Cardiac muscle cell (in vitro differentiated cells and primary cell): ENCODE measurements at regions not wholly inside any gene's neighbourhood (a gene's known extent, or its start where the extent isn't known, plus 50 kb on each side); places are given as distances from the start of the nearest gene placed in this dataset.

Experiments used
- DNase-seq, 2 donors: peaks; one replicate each; pipeline versions ENCODE4 v3.0.0 to v3.0.0-alpha.2; 2010 to 2017; ENCODE audit warnings: low read depth in 1 of 2, low spot score in 1 of 2
- H3K27ac ChIP-seq: fragments of 200-600 bp; sonication (generic); 2 replicates; pipeline ENCODE4 v1.5.1; 2016
- H3K27me3 ChIP-seq: fragments of 200-600 bp; sonication (generic); 2 replicates; pipeline ENCODE4 v1.6.0; 2016; ENCODE audit warnings: control low read depth
- H3K36me3 ChIP-seq: fragments of 200-600 bp; sonication (generic); 2 replicates; pipeline ENCODE4 v1.5.1; 2016; ENCODE audit warnings: control low read depth
- H3K4me1 ChIP-seq: fragments of 200-600 bp; sonication (generic); 2 replicates; pipeline ENCODE4 v1.8.1; 2017; ENCODE audit warnings: low read depth, mild to moderate bottlenecking, mixed run types
- H3K4me3 ChIP-seq: fragments of 200-600 bp; sonication (generic); 2 replicates; pipeline ENCODE4 v1.5.1; 2016; ENCODE audit warnings: mild to moderate bottlenecking
- H3K9me3 ChIP-seq: fragments of 200-600 bp; sonication (generic); 2 replicates; pipeline ENCODE4 v1.5.1; 2017; ENCODE audit warnings: low read depth, mild to moderate bottlenecking, control low read depth
- TF ChIP-seq, protein P1 (sequence below): IDR thresholded peaks from 2 replicates; pipeline ENCODE4 v1.5.1; 2012; ENCODE audit warnings: low read depth, mild to moderate bottlenecking, low read length

DNA sequence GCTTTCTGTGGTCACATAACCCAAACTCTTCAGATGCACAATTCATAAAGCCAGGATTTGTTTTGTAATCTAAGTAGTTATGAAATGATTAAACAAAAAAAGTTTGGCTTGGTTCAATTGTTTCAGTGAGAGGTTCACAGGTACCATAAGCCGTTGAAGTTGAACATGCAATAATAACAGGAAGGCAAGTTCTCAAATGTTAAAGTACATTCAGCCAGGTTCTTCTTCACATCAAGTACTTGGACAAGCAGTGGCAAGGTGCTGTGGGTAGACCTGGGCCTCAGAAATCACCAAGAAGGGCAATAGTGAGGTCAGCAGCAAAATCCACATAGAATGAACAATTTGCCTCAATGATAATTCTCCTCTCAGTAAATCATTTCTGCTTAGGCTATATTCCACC lies 175.5 kb downstream of the EPM2A start:
- Histone ChIP-seq H3K27ac (no peak overlapping the region), H3K4me1 (peaks cover 5% of the 10 kb centered on the region), H3K36me3 (no peaks in the 10 kb centered on the region), H3K27me3 (no peaks in the 10 kb centered on the region), H3K9me3 (no peaks in the 10 kb centered on the region), H3K4me3 (no peak overlapping the region)
- DNase-seq, result no peak
- TF ChIP-seq, protein P1, sequence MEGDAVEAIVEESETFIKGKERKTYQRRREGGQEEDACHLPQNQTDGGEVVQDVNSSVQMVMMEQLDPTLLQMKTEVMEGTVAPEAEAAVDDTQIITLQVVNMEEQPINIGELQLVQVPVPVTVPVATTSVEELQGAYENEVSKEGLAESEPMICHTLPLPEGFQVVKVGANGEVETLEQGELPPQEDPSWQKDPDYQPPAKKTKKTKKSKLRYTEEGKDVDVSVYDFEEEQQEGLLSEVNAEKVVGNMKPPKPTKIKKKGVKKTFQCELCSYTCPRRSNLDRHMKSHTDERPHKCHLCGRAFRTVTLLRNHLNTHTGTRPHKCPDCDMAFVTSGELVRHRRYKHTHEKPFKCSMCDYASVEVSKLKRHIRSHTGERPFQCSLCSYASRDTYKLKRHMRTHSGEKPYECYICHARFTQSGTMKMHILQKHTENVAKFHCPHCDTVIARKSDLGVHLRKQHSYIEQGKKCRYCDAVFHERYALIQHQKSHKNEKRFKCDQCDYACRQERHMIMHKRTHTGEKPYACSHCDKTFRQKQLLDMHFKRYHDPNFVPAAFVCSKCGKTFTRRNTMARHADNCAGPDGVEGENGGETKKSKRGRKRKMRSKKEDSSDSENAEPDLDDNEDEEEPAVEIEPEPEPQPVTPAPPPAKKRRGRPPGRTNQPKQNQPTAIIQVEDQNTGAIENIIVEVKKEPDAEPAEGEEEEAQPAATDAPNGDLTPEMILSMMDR, result no peak

DNA sequence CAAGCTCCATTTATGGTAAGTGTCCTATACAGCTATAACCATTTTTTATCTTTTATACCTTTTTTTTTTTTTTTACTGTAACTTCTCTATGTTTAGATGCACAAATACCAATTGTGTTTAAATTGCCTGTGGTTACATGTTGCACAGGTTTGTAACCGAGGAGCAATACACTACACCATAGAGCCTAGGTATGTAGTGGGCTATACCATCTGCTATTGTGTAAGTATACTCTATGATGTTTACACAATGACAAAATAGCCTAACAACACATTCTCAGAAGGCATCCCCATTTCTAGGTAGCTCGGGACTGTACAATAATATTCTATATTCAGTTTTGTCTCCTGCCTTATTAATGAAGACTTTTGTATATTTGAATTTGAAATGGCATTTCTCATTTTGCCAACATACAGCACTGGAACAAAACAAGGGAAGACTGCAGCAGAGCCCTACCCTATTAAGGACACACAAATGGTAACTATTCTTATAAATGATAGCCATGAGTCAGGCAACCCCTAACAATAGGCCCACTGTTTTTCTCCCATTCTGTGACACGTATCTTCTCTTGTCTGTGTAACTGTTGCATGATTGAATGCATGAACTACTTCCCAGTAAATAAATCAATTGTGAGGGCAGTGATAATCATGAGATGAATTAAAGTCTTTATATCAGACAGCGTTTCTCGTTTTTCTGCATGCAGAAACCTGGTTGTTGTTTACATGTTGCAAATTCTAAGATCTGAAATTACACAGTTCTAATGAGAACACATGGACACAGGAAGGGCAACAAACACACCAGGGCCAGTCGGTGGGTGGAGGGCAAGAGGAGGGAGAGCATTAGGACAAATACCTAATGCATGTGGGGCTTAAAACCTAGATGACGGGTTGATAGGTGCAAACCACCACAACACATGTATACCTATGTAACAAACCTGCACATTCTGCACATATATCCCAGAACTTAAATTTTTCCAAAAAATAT lies 173.9 kb downstream of the EPM2A start:
- no peak overlapping the region for H3K27ac ChIP-seq
- no peak overlapping the region for H3K4me3 ChIP-seq
- peak in 1 of 2 donors; percentile 12 for DNase-seq
- no peaks in the 10 kb centered on the region for H3K9me3 ChIP-seq
- H3K27me3 ChIP-seq, result no peaks in the 10 kb centered on the region
- H3K4me1 ChIP-seq, result peaks cover 1% of the 10 kb centered on the region
- no peaks in the 10 kb centered on the region for H3K36me3 ChIP-seq
- TF ChIP-seq, protein P1, result no peak

DNA sequence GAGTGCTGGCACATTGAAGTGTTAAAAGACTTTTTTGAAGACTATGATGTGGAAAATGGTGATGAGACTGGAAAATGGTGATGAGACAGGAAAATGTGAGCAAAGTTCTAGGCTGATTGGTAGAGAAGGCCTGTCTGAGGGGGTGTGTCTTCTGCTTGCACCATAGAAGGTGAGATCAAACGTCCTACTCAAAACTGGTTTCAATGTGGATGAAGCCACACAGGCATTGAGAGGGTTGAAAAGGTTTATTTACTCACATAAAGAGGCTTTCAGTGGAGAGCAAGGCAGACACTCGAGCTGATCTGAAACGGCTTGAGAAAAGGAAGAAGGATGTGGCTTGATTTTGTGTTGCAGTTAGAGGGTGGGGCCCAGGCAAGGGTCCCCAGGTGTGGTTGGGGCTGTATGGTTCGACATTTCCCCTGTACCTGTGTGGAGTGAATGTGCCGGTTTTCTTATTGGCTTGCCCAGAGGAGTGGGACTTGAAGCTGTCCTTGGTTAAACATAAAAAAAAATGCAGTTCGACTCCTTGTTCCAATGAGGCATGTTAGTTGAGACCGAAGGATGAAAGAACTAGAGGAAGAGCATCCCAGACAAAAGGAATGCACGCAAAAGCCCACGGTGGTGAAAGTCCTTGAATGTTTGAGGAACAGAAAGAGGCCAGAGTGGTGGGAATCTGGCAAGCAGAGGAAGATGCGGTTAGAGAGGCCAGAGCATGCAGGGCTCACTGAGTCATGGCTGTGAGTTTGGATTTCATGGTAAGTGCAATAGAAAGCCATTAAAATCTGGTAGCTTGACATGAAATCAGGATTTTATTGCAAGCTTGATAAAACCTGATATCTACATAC lies 172.3 kb downstream of the EPM2A start:
- H3K4me3 ChIP-seq, result no peak overlapping the region
- no peak overlapping the region for H3K27ac ChIP-seq
- no peaks in the 10 kb centered on the region for H3K27me3 ChIP-seq
- H3K4me1 ChIP-seq, result no peaks in the 10 kb centered on the region
- TF ChIP-seq, protein P1, result no peak
- H3K36me3 ChIP-seq, result no peaks in the 10 kb centered on the region
- no peak for DNase-seq
- H3K9me3 ChIP-seq, result no peaks in the 10 kb centered on the region

DNA sequence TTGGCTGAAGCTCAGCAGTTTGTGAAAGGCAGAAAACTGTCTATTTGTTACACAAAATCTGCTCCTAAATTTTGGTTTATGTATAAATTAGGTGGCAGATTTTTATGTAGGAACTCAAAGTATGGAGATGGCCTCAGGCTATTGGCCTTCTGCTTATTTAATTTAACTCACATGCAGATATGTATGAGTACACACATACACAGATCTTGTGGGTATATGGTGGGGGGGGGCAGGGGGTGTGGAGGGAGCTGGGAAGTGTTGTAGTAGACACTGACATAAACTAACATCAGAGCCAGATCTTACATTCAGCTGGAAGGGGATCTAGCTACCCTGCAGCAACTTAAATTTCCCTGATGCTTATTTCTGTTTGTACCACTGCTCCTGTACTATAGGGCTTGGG lies 170.8 kb downstream of the EPM2A start:
- H3K27me3 ChIP-seq, result no peaks in the 10 kb centered on the region
- no peak for DNase-seq
- H3K9me3 ChIP-seq, result no peaks in the 10 kb centered on the region
- H3K36me3 ChIP-seq, result no peaks in the 10 kb centered on the region
- TF ChIP-seq, protein P1, result no peak
- no peaks in the 10 kb centered on the region for H3K4me1 ChIP-seq
- no peak overlapping the region for H3K4me3 ChIP-seq
- H3K27ac ChIP-seq, result no peak overlapping the region

DNA sequence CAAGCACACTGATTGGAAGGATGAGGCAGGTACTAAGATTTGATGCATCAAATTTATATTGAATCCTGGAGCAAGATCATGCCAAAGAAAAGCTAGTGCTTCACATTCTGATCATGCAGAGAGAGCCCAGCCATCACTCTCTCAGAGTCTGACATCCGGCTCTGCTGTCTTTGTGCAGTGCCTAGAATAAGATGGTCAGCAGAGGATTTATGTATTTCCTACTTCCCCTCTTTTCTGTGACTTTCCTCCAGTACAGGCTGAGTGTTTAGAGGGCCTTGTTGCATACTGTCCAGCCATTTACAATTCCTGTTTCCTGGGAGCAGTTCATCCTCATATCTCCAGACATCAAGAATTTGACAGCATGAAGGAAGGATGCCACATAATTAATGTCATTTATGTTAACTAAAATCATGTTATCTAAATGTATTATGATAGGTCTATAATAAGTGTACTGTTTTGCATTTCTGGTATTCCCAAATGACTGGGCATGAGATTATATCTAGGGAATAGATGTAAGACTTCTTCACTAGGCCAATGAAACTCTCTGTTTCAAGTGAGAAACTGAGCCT lies 167.6 kb downstream of the EPM2A start:
- Histone ChIP-seq H3K36me3 (no peaks in the 10 kb centered on the region), H3K9me3 (no peaks in the 10 kb centered on the region)
- TF ChIP-seq, protein P1, result no peak

More for the DNA sequence above, 167.6 kb downstream of the EPM2A start:
- no peak for DNase-seq
- no peaks in the 10 kb centered on the region for H3K27me3 ChIP-seq
- no peak overlapping the region for H3K4me3 ChIP-seq
- H3K4me1 ChIP-seq, result no peaks in the 10 kb centered on the region
- no peak overlapping the region for H3K27ac ChIP-seq
